Gastroesophageal sphincter (tissue), 3 donors: ENCODE measurements at regions not wholly inside any gene's neighbourhood (a gene's known extent, or its start where the extent isn't known, plus 50 kb on each side); places are given as distances from the start of the nearest gene placed in this dataset.

Source experiments
- EP300 ChIP-seq: sonication (generic); formaldehyde crosslinking; IDR thresholded peaks from one replicate; pipeline ENCODE4 v1.6.1; 2017; ENCODE audit warnings: antibody characterized with exemption, mild to moderate bottlenecking
- POLR2AphosphoS5 ChIP-seq: sonication (generic); formaldehyde crosslinking; IDR thresholded peaks from one replicate; pipeline ENCODE4 v1.6.1; 2017; ENCODE audit warnings: antibody characterized with exemption
- TF ChIP-seq, protein P1 (sequence below), 4 experiments: fragments of 200-600 bp in 2 of 4; fragments of 450-650 bp in 2 of 4; sonication (generic) in 1 of 4; IDR thresholded peaks; one replicate each; pipeline ENCODE4 v1.5.1; 2017 to 2019; ENCODE audit warnings: antibody characterized with exemption in 4 of 4, mild to moderate bottlenecking in 2 of 4, moderate library complexity in 2 of 4

GRCh38 chr1:121516234-121516967 is 331.6 kb downstream of the SRGAP2C start:
- TF ChIP-seq, protein P1, sequence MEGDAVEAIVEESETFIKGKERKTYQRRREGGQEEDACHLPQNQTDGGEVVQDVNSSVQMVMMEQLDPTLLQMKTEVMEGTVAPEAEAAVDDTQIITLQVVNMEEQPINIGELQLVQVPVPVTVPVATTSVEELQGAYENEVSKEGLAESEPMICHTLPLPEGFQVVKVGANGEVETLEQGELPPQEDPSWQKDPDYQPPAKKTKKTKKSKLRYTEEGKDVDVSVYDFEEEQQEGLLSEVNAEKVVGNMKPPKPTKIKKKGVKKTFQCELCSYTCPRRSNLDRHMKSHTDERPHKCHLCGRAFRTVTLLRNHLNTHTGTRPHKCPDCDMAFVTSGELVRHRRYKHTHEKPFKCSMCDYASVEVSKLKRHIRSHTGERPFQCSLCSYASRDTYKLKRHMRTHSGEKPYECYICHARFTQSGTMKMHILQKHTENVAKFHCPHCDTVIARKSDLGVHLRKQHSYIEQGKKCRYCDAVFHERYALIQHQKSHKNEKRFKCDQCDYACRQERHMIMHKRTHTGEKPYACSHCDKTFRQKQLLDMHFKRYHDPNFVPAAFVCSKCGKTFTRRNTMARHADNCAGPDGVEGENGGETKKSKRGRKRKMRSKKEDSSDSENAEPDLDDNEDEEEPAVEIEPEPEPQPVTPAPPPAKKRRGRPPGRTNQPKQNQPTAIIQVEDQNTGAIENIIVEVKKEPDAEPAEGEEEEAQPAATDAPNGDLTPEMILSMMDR (IDR thresholded peaks at IDR 0.05): no peak
- TF ChIP-seq POLR2AphosphoS5: no peak
- TF ChIP-seq EP300: no peak
